ENCODE measurements at regions not wholly inside any gene's neighbourhood (a gene's known extent, or its start where the extent isn't known, plus 50 kb on each side); places are given as distances from the start of the nearest gene placed in this dataset.

GRCh38 chr9:25562101-25562500, 116.1 kb downstream of the TUSC1 start:
- DNase-seq (no peak), ATAC-seq (ENCODE audit: low read depth in 2 of 2) (no peak)
- H3K4me3 ChIP-seq (ENCODE audit: low read depth, low read length): no peak overlapping the region
- Mint-ChIP-seq H3K27me3 (no peaks in the 10 kb centered on the region), H3K27ac (no peak overlapping the region), H3K4me3 (no peak overlapping the region), H3K4me1 (no peaks in the 10 kb centered on the region), H3K9me3 (peaks cover 1 to 24% (median 14%) of the 10 kb centered on the region in 7 donors), H3K36me3 (no peaks in the 10 kb centered on the region)
- H3K4me1 ChIP-seq (ENCODE audit: control insufficient read depth, insufficient read depth, low read length, poor library complexity, severe bottlenecking): no peaks in the 10 kb centered on the region
- peaks cover 4 to 10% of the 10 kb centered on the region in 2 experiments for H3K9me3 ChIP-seq (ENCODE audit: control insufficient read depth in 2 of 2, low read length in 2 of 2)
- no peaks in the 10 kb centered on the region for H3K27me3 ChIP-seq (ENCODE audit: control insufficient read depth, insufficient read depth, low read length)
- no peaks in the 10 kb centered on the region for H3K36me3 ChIP-seq (ENCODE audit: control insufficient read depth, insufficient read depth, low read length)
- no peak overlapping the region for H3K27ac ChIP-seq (ENCODE audit: insufficient read depth, low read length, poor library complexity, severe bottlenecking)

GRCh38 chr9:25557645-25558300, 120.5 kb downstream of the TUSC1 start:
- Mint-ChIP-seq H3K27me3 (no peaks in the 10 kb centered on the region), H3K4me1 (no peaks in the 10 kb centered on the region), H3K4me3 (no peak overlapping the region), H3K36me3 (no peaks in the 10 kb centered on the region), H3K27ac (no peak overlapping the region), H3K9me3 (peaks cover 4 to 27% (median 13%) of the 10 kb centered on the region in 7 donors)
- ATAC-seq (ENCODE audit: low read depth in 2 of 2) (no peak), DNase-seq (no peak)
- Histone ChIP-seq H3K27me3 (ENCODE audit: control insufficient read depth, insufficient read depth, low read length) (no peaks in the 10 kb centered on the region), H3K4me3 (ENCODE audit: low read depth, low read length) (no peak overlapping the region), H3K9me3 (ENCODE audit: control insufficient read depth in 2 of 2, low read length in 2 of 2) (peaks cover 0 to 4% of the 10 kb centered on the region in 2 experiments), H3K36me3 (ENCODE audit: control insufficient read depth, insufficient read depth, low read length) (no peaks in the 10 kb centered on the region), H3K4me1 (ENCODE audit: control insufficient read depth, insufficient read depth, low read length, poor library complexity, severe bottlenecking) (no peaks in the 10 kb centered on the region), H3K27ac (ENCODE audit: insufficient read depth, low read length, poor library complexity, severe bottlenecking) (no peak overlapping the region)

GRCh38 chr9:25556540-25556939, 121.7 kb downstream of the TUSC1 start:
- no peak for ATAC-seq (ENCODE audit: low read depth in 2 of 2)

DNA sequence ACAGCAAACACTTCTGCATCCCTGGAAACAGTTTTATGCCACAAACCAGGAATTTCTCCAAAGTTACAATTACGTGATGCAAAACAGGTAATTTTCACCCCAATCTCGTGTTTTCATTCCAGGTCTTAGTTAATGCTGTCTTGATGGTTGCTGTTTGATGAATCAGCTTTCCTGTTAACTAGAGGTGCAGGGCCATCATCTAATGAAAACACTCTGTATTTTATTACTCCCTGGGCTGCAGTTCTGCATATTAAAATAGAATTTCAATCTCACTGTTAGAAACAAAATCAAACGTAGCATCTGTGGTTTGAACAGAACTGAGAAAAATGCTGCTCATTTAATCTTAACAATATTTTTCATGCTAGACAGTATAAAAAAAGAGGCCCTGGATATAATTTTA, 129.4 kb downstream of the TUSC1 start:
- no peak overlapping the region for H3K4me3 Mint-ChIP-seq
- H3K27ac Mint-ChIP-seq: no peak overlapping the region
- peaks cover 0 to 29% (median 6%) of the 10 kb centered on the region in 7 donors for H3K9me3 Mint-ChIP-seq
- ATAC-seq (ENCODE audit: low read depth in 2 of 2): no peak
- no peak for DNase-seq
- H3K4me1 Mint-ChIP-seq: no peaks in the 10 kb centered on the region
- Histone ChIP-seq H3K4me3 (ENCODE audit: low read depth, low read length) (no peak overlapping the region), H3K36me3 (ENCODE audit: control insufficient read depth, insufficient read depth, low read length) (no peaks in the 10 kb centered on the region), H3K27me3 (ENCODE audit: control insufficient read depth, insufficient read depth, low read length) (no peaks in the 10 kb centered on the region), H3K4me1 (ENCODE audit: control insufficient read depth, insufficient read depth, low read length, poor library complexity, severe bottlenecking) (no peaks in the 10 kb centered on the region), H3K27ac (ENCODE audit: insufficient read depth, low read length, poor library complexity, severe bottlenecking) (no peak overlapping the region), H3K9me3 (ENCODE audit: control insufficient read depth in 2 of 2, low read length in 2 of 2) (peaks cover 0 to under 1% of the 10 kb centered on the region in 2 experiments)
- H3K27me3 Mint-ChIP-seq: no peaks in the 10 kb centered on the region
- H3K36me3 Mint-ChIP-seq: no peaks in the 10 kb centered on the region

More at GRCh38 chr9:25556540-25556939, 121.7 kb downstream of the TUSC1 start:
- Histone ChIP-seq H3K9me3 (ENCODE audit: control insufficient read depth in 2 of 2, low read length in 2 of 2) (peaks cover 0 to 4% of the 10 kb centered on the region in 2 experiments), H3K27ac (ENCODE audit: insufficient read depth, low read length, poor library complexity, severe bottlenecking) (no peak overlapping the region), H3K27me3 (ENCODE audit: control insufficient read depth, insufficient read depth, low read length) (no peaks in the 10 kb centered on the region), H3K4me3 (ENCODE audit: low read depth, low read length) (no peak overlapping the region), H3K36me3 (ENCODE audit: control insufficient read depth, insufficient read depth, low read length) (no peaks in the 10 kb centered on the region), H3K4me1 (ENCODE audit: control insufficient read depth, insufficient read depth, low read length, poor library complexity, severe bottlenecking) (no peaks in the 10 kb centered on the region)
- H3K27me3 Mint-ChIP-seq: no peaks in the 10 kb centered on the region
- no peaks in the 10 kb centered on the region for H3K4me1 Mint-ChIP-seq
- no peak for DNase-seq
- peaks cover 4 to 27% (median 13%) of the 10 kb centered on the region in 7 donors for H3K9me3 Mint-ChIP-seq
- H3K36me3 Mint-ChIP-seq: no peaks in the 10 kb centered on the region
- no peak overlapping the region for H3K4me3 Mint-ChIP-seq
- H3K27ac Mint-ChIP-seq: no peak overlapping the region

DNA sequence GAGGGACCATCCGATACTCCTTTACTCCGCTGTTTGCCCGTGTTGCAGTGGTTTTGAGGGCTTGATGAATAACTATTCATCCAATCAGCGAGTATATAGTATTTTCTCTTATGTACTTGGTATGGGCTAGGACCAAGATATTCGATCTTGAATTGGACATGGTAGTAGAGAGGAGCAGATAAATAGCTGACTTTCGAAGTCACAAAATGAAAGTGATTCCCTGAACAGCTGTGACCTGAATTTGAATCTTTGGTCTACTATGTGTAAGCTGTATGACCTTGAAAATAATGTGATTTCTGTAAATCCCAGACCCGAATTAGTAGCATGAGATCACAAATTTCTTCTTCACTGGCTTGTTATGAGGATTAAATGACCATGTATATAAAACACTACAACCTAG, 134.4 kb downstream of the TUSC1 start:
- no peaks in the 10 kb centered on the region for H3K36me3 ChIP-seq (ENCODE audit: control insufficient read depth, insufficient read depth, low read length)
- H3K27ac ChIP-seq (ENCODE audit: insufficient read depth, low read length, poor library complexity, severe bottlenecking): no peak overlapping the region
- H3K27ac Mint-ChIP-seq: no peak overlapping the region

GRCh38 chr9:25542319-25542718, 135.9 kb downstream of the TUSC1 start:
- peaks cover 0 to 26% (median 1%) of the 10 kb centered on the region in 7 donors for H3K9me3 Mint-ChIP-seq
- no peaks in the 10 kb centered on the region for H3K27me3 Mint-ChIP-seq
- H3K36me3 Mint-ChIP-seq: no peaks in the 10 kb centered on the region
- H3K27ac ChIP-seq (ENCODE audit: insufficient read depth, low read length, poor library complexity, severe bottlenecking): no peak overlapping the region
- H3K27me3 ChIP-seq (ENCODE audit: control insufficient read depth, insufficient read depth, low read length): no peaks in the 10 kb centered on the region
- no peaks in the 10 kb centered on the region for H3K4me1 ChIP-seq (ENCODE audit: control insufficient read depth, insufficient read depth, low read length, poor library complexity, severe bottlenecking)
- no peak for ATAC-seq (ENCODE audit: low read depth in 2 of 2)
- H3K27ac Mint-ChIP-seq: no peak overlapping the region
- no peak overlapping the region for H3K4me3 ChIP-seq (ENCODE audit: low read depth, low read length)
- H3K36me3 ChIP-seq (ENCODE audit: control insufficient read depth, insufficient read depth, low read length): no peaks in the 10 kb centered on the region
- H3K4me1 Mint-ChIP-seq: no peaks in the 10 kb centered on the region
- H3K4me3 Mint-ChIP-seq: no peak overlapping the region
- no peak for DNase-seq
- peaks cover 0 to 7% of the 10 kb centered on the region in 2 experiments for H3K9me3 ChIP-seq (ENCODE audit: control insufficient read depth in 2 of 2, low read length in 2 of 2)

More for the DNA sequence above, 134.4 kb downstream of the TUSC1 start:
- Mint-ChIP-seq H3K4me1 (no peaks in the 10 kb centered on the region), H3K36me3 (no peaks in the 10 kb centered on the region), H3K9me3 (peaks cover 0 to 22% (median 1%) of the 10 kb centered on the region in 7 donors), H3K4me3 (no peak overlapping the region), H3K27me3 (no peaks in the 10 kb centered on the region)
- Histone ChIP-seq H3K9me3 (ENCODE audit: control insufficient read depth in 2 of 2, low read length in 2 of 2) (peaks cover 0 to 3% of the 10 kb centered on the region in 2 experiments), H3K27me3 (ENCODE audit: control insufficient read depth, insufficient read depth, low read length) (no peaks in the 10 kb centered on the region), H3K4me1 (ENCODE audit: control insufficient read depth, insufficient read depth, low read length, poor library complexity, severe bottlenecking) (no peaks in the 10 kb centered on the region), H3K4me3 (ENCODE audit: low read depth, low read length) (no peak overlapping the region)
- ATAC-seq (ENCODE audit: low read depth in 2 of 2) (no peak), DNase-seq (no peak)

DNA sequence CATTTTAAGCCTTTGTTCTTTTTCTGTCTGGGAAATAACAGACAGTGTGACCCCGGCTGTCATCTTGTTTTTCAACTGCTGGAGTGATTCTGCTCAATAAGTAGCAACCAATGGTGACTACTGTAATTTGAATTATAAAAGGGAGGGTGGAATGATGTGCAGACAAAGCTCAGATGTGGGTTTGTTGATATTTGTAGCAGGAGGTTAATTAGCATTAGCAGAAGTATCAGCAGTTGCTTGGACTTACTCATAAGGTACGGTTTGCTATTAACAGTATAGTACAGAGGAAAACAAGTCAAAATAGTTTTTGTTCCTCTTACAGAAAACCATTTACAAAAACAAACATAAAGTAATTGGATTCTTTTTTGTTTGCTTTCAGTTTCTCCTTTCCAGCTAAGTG, 140.4 kb downstream of the TUSC1 start:
- H3K36me3 Mint-ChIP-seq: no peaks in the 10 kb centered on the region
- no peaks in the 10 kb centered on the region for H3K4me1 Mint-ChIP-seq
- Histone ChIP-seq H3K4me3 (ENCODE audit: low read depth, low read length) (no peak overlapping the region), H3K27ac (ENCODE audit: insufficient read depth, low read length, poor library complexity, severe bottlenecking) (no peak overlapping the region), H3K9me3 (ENCODE audit: control insufficient read depth in 2 of 2, low read length in 2 of 2) (peaks cover 3 to 4% of the 10 kb centered on the region in 2 experiments), H3K27me3 (ENCODE audit: control insufficient read depth, insufficient read depth, low read length) (no peaks in the 10 kb centered on the region), H3K4me1 (ENCODE audit: control insufficient read depth, insufficient read depth, low read length, poor library complexity, severe bottlenecking) (no peaks in the 10 kb centered on the region), H3K36me3 (ENCODE audit: control insufficient read depth, insufficient read depth, low read length) (no peaks in the 10 kb centered on the region)
- no peaks in the 10 kb centered on the region for H3K27me3 Mint-ChIP-seq
- DNase-seq: no peak
- H3K27ac Mint-ChIP-seq: no peak overlapping the region
- ATAC-seq (ENCODE audit: low read depth in 2 of 2): no peak
- H3K9me3 Mint-ChIP-seq: peaks cover 0 to 30% (median 6%) of the 10 kb centered on the region in 7 donors
- H3K4me3 Mint-ChIP-seq: no peak overlapping the region

- H3K9me3 ChIP-seq (ENCODE audit: control insufficient read depth in 2 of 2, low read length in 2 of 2): peaks cover 3 to 4% of the 10 kb centered on the region in 2 experiments
- Mint-ChIP-seq H3K9me3 (peaks cover 1 to 23% (median 5%) of the 10 kb centered on the region in 7 donors), H3K4me1 (no peaks in the 10 kb centered on the region), H3K27me3 (no peaks in the 10 kb centered on the region), H3K4me3 (no peak overlapping the region), H3K36me3 (no peaks in the 10 kb centered on the region), H3K27ac (no peak overlapping the region)
- H3K27ac ChIP-seq (ENCODE audit: insufficient read depth, low read length, poor library complexity, severe bottlenecking): no peak overlapping the region
- DNase-seq (no peak), ATAC-seq (ENCODE audit: low read depth in 2 of 2) (no peak)
- no peaks in the 10 kb centered on the region for H3K4me1 ChIP-seq (ENCODE audit: control insufficient read depth, insufficient read depth, low read length, poor library complexity, severe bottlenecking)
- H3K36me3 ChIP-seq (ENCODE audit: control insufficient read depth, insufficient read depth, low read length): no peaks in the 10 kb centered on the region
- H3K27me3 ChIP-seq (ENCODE audit: control insufficient read depth, insufficient read depth, low read length): no peaks in the 10 kb centered on the region
- H3K4me3 ChIP-seq (ENCODE audit: low read depth, low read length): no peak overlapping the region
Measured at GRCh38 chr9:25519286-25519685, 159.0 kb downstream of the TUSC1 start.
